GM12878 (cell line): ENCODE measurements at regions not wholly inside any gene's neighbourhood (a gene's known extent, or its start where the extent isn't known, plus 50 kb on each side); places are given as distances from the start of the nearest gene placed in this dataset.

Experiments used
- ATAC-seq: fragments of 200-7000 bp; cut with Tn5 transposase; 3 replicates; pipeline ENCODE4 v1.9.1; 2020; ENCODE audit warnings: mild to moderate bottlenecking, moderate library complexity
- BruUV-seq: library from RNA; stranded (reverse); fragments of 400-500 nt; replicated peaks from 2 replicates; lab custom pipeline; 2021; lab: Mats Ljungman, UMichigan
- CTCF ChIA-PET: fragments of 300-600 bp; sonication (Branson Sonifier 250); formaldehyde crosslinking; extraction: SDS; loops from one replicate; lab custom pipeline; 2021; ENCODE audit warnings: inconsistent platforms; lab: Yijun Ruan, JAX
- POLR2A ChIA-PET: fragments of 350-600 bp; formaldehyde crosslinking; extraction: SDS; loops from one replicate; lab custom pipeline; 2021; ENCODE audit warnings: inconsistent platforms; lab: Charles Lee
- RAD21 ChIA-PET: fragments of 300-600 bp; sonication (Branson Sonifier 250); formaldehyde crosslinking; loops from one replicate; lab custom pipeline; 2023; ENCODE audit warnings: antibody characterized with exemption; ENCODE audit not compliant: unreplicated experiment; lab: Charles Lee
- SMC1A ChIA-PET: fragments of 300-600 bp; sonication (Branson Sonifier 250); formaldehyde crosslinking; loops from one replicate; lab custom pipeline; 2023; ENCODE audit not compliant: unreplicated experiment, uncharacterized antibody; lab: Charles Lee
- DNase-seq: peaks from one replicate; pipeline ENCODE4 v3.0.0-alpha.2; 2011; ENCODE audit warnings: low read depth, low spot score
- FAIRE-seq: peaks from 3 replicates; lab custom pipeline; 2011; peaks lifted over from hg19 to GRCh38; lab: Jason Lieb, UNC
- H2AFZ ChIP-seq: 2 replicates; pipeline ENCODE4 v1.6.0; 2011; ENCODE audit warnings: low read depth, low read length, control low read depth; ENCODE audit not compliant: control insufficient read depth
- H3K27ac ChIP-seq: 2 replicates; pipeline ENCODE4 v1.5.1; 2011; ENCODE audit warnings: control low read depth; ENCODE audit not compliant: control insufficient read depth, insufficient read depth
- H3K27me3 ChIP-seq, 2 experiments: replicated peaks in 1 of 2; 2 replicates each; pipeline versions ENCODE4 v1.6.0 to v1.6.1; 2011; ENCODE audit warnings: low read length in 1 of 2; ENCODE audit not compliant: control insufficient read depth in 2 of 2, insufficient read depth in 2 of 2
- H3K36me3 ChIP-seq, 2 experiments: 2 replicates each; pipeline ENCODE4 v1.5.1; 2011; ENCODE audit warnings: low read length in 1 of 2; ENCODE audit not compliant: control insufficient read depth in 2 of 2, insufficient read depth in 2 of 2
- H3K4me1 ChIP-seq: 2 replicates; pipeline ENCODE4 v1.6.1; 2011; ENCODE audit warnings: mild to moderate bottlenecking, low read length, moderate library complexity, mixed read lengths; ENCODE audit not compliant: control insufficient read depth, insufficient read depth
- H3K4me2 ChIP-seq: 2 replicates; pipeline ENCODE4 v1.6.0; 2011; ENCODE audit warnings: control low read depth; ENCODE audit not compliant: control insufficient read depth, insufficient read depth
- H3K4me3 ChIP-seq: fragments of 200-600 bp; sonication (generic); 2 replicates; pipeline ENCODE4 v1.5.1; 2016
- H3K79me2 ChIP-seq: 2 replicates; pipeline ENCODE4 v1.6.0; 2011; ENCODE audit warnings: low read length; ENCODE audit not compliant: control insufficient read depth, insufficient read depth
- H3K9ac ChIP-seq: 2 replicates; pipeline ENCODE4 v1.8.0; 2011; ENCODE audit warnings: low read length, control low read depth, mixed read lengths; ENCODE audit not compliant: control insufficient read depth, insufficient read depth
- H3K9me3 ChIP-seq: replicated peaks from 3 replicates; pipeline ENCODE4 v1.5.1; 2011; ENCODE audit warnings: mild to moderate bottlenecking, low read length; ENCODE audit not compliant: control insufficient read depth, insufficient read depth
- H4K20me1 ChIP-seq: 2 replicates; pipeline ENCODE4 v1.6.0; 2011; ENCODE audit not compliant: control insufficient read depth, insufficient read depth
- ATF2 ChIP-seq: IDR thresholded peaks from 2 replicates; pipeline ENCODE4 v1.6.1; 2012; ENCODE audit warnings: low read length, inconsistent platforms
- ATF7 ChIP-seq: fragments of 450-650 bp; IDR thresholded peaks from 2 replicates; pipeline ENCODE4 v1.6.1; 2016; ENCODE audit warnings: low read depth, mild to moderate bottlenecking
- EED ChIP-seq: sonication (generic); IDR thresholded peaks from 2 replicates; pipeline ENCODE4 v1.6.1; 2016; ENCODE audit warnings: antibody characterized with exemption, low read depth
- HCFC1 ChIP-seq: fragments of 150-350 bp; IDR thresholded peaks from 2 replicates; pipeline ENCODE4 v1.6.1; 2014; ENCODE audit warnings: low read length
- IRF3 ChIP-seq: fragments of 450-650 bp; IDR thresholded peaks from 2 replicates; pipeline ENCODE4 v1.6.1; 2014; ENCODE audit warnings: mild to moderate bottlenecking
- KDM1A ChIP-seq: fragments of 200-600 bp; sonication (generic); IDR thresholded peaks from 2 replicates; pipeline ENCODE4 v1.6.1; 2016; ENCODE audit warnings: borderline replicate concordance
- MEF2A ChIP-seq: IDR thresholded peaks from 2 replicates; pipeline ENCODE4 v1.6.1; 2011; ENCODE audit warnings: low read depth, mild to moderate bottlenecking, low read length, moderate library complexity; ENCODE audit not compliant: insufficient read depth
- MXI1 ChIP-seq: fragments of 150-350 bp; IDR thresholded peaks from 2 replicates; pipeline ENCODE4 v1.6.1; 2011; ENCODE audit warnings: low read depth, mild to moderate bottlenecking, inconsistent platforms, low read length, improper control_type of control experiment
- NR2C2 ChIP-seq: IDR thresholded peaks from 2 replicates; pipeline ENCODE4 v1.6.1; 2011; ENCODE audit warnings: borderline replicate concordance, low read depth; ENCODE audit not compliant: control insufficient read depth, insufficient read length
- NR2F1 ChIP-seq: fragments of 450-650 bp; conservative IDR thresholded peaks from 2 replicates; pipeline ENCODE4 v1.6.1; 2017; ENCODE audit warnings: mild to moderate bottlenecking
- RAD21 ChIP-seq: IDR thresholded peaks from 2 replicates; pipeline ENCODE4 v1.6.1; 2011; ENCODE audit warnings: mild to moderate bottlenecking, low read depth, low read length, moderate library complexity; ENCODE audit not compliant: insufficient read depth
- TCF3 ChIP-seq: IDR thresholded peaks from 2 replicates; pipeline ENCODE4 v1.6.1; 2012; ENCODE audit warnings: low read depth, mild to moderate bottlenecking, low read length, borderline replicate concordance; ENCODE audit not compliant: insufficient read depth
- WGBS: methylation state at CpG from one replicate; pipeline ENCODE4 v1.1.6; 2016; ENCODE audit warnings: low lambda C conversion rate; ENCODE audit not compliant: insufficient replicate concordance, insufficient coverage; ENCODE audit errors: missing lambda C conversion rate; 5-methylcytosine and 5-hydroxymethylcytosine counted together
- in situ Hi-C: fragments of 300-500 bp; cut with MboI; formaldehyde crosslinking; loops from 9 replicates; pipeline ENCODE4 v1.14.3; 2018; ENCODE audit warnings: mixed read lengths
- intact Hi-C: fragments of 100-400 bp; cut with micrococcal nuclease; formaldehyde crosslinking; loops from one replicate; pipeline ENCODE4 v1.14.2; 2022; ENCODE audit not compliant: unreplicated experiment
- TF ChIP-seq, protein P1 (sequence below): IDR thresholded peaks from 2 replicates; pipeline ENCODE4 v1.6.1; 2012; ENCODE audit warnings: improper control_type of control experiment, low read depth, low read length; ENCODE audit not compliant: insufficient replicate concordance
- TF ChIP-seq, protein P2 (sequence below): IDR thresholded peaks from 2 replicates; pipeline ENCODE4 v1.6.1; 2012; ENCODE audit warnings: low read depth, low read length, improper control_type of control experiment

GRCh38 chr22:42190274-42190673, 59.7 kb upstream of the CYP2D6 start:
- no peaks in the 10 kb centered on the region for H3K9me3 ChIP-seq
- ChIA-PET CTCF (interaction anchor here (1.5 kb wide), 1 partner anchor 18 kb away, joined by 4 read pairs; no protein-coding TSS in a partner anchor), POLR2A (interaction anchor here (0.6 kb wide), 1 partner anchor 12 kb away, joined by 5 read pairs; no protein-coding TSS in a partner anchor), RAD21 (no interaction called here), SMC1A (interaction anchor here (2.4 to 11.2 kb wide), 2 partner anchors 16 to 27 kb away, joined by 5 to 153 read pairs; no protein-coding TSS in a partner anchor)
- intact Hi-C loops = no loop called here
- no peak overlapping the region for H3K4me3 ChIP-seq
- no peak overlapping the region for H3K27ac ChIP-seq
- no peaks in the 10 kb centered on the region for H4K20me1 ChIP-seq
- H3K4me2 ChIP-seq = no peak overlapping the region
- peaks cover 3% of the 10 kb centered on the region; the same call in 1 of the 2 replicates for H3K4me1 ChIP-seq
- H3K79me2 ChIP-seq = peaks cover 32% of the 10 kb centered on the region
- FAIRE-seq (no peak), ATAC-seq (no peak), DNase-seq (no peak)
- H3K27me3 ChIP-seq = no peaks in the 10 kb centered on the region
- H3K36me3 ChIP-seq = peaks cover 0 to 2% of the 10 kb centered on the region in 2 experiments; a peak in 1 of 4 replicates
- no TSS peak for BruUV-seq
- H3K9ac ChIP-seq = no peak overlapping the region
- in situ Hi-C loops = no loop called here
- H2AFZ ChIP-seq = no peak overlapping the region
- TF ChIP-seq, protein P1, sequence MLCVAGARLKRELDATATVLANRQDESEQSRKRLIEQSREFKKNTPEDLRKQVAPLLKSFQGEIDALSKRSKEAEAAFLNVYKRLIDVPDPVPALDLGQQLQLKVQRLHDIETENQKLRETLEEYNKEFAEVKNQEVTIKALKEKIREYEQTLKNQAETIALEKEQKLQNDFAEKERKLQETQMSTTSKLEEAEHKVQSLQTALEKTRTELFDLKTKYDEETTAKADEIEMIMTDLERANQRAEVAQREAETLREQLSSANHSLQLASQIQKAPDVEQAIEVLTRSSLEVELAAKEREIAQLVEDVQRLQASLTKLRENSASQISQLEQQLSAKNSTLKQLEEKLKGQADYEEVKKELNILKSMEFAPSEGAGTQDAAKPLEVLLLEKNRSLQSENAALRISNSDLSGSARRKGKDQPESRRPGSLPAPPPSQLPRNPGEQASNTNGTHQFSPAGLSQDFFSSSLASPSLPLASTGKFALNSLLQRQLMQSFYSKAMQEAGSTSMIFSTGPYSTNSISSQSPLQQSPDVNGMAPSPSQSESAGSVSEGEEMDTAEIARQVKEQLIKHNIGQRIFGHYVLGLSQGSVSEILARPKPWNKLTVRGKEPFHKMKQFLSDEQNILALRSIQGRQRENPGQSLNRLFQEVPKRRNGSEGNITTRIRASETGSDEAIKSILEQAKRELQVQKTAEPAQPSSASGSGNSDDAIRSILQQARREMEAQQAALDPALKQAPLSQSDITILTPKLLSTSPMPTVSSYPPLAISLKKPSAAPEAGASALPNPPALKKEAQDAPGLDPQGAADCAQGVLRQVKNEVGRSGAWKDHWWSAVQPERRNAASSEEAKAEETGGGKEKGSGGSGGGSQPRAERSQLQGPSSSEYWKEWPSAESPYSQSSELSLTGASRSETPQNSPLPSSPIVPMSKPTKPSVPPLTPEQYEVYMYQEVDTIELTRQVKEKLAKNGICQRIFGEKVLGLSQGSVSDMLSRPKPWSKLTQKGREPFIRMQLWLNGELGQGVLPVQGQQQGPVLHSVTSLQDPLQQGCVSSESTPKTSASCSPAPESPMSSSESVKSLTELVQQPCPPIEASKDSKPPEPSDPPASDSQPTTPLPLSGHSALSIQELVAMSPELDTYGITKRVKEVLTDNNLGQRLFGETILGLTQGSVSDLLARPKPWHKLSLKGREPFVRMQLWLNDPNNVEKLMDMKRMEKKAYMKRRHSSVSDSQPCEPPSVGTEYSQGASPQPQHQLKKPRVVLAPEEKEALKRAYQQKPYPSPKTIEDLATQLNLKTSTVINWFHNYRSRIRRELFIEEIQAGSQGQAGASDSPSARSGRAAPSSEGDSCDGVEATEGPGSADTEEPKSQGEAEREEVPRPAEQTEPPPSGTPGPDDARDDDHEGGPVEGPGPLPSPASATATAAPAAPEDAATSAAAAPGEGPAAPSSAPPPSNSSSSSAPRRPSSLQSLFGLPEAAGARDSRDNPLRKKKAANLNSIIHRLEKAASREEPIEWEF = no peak
- TF ChIP-seq MXI1 (no peak), MEF2A (no peak), ATF7 (no peak), IRF3 (no peak), NR2F1 (no peak), HCFC1 (no peak), TCF3 (no peak), RAD21 (no peak), EED (no peak), KDM1A (no peak), ATF2 (no peak), NR2C2 (no peak)
- TF ChIP-seq, protein P2, sequence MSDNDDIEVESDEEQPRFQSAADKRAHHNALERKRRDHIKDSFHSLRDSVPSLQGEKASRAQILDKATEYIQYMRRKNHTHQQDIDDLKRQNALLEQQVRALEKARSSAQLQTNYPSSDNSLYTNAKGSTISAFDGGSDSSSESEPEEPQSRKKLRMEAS = no peak
- WGBS = 100% methylated on average over 1 of the region's 1 CpG
